H1 (cell line): ENCODE measurements at regions not wholly inside any gene's neighbourhood (a gene's known extent, or its start where the extent isn't known, plus 50 kb on each side); places are given as distances from the start of the nearest gene placed in this dataset.

ENCODE experiments used
- EZH2 ChIP-seq: fragments of 200-600 bp; sonication (generic); IDR thresholded peaks from 2 replicates; pipeline ENCODE4 v1.7.1; 2012; ENCODE audit warnings: low read depth, mild to moderate bottlenecking, moderate library complexity, low read length, inconsistent platforms; ENCODE audit not compliant: severe bottlenecking
- PHF8 ChIP-seq: fragments of 200-600 bp; sonication (generic); conservative IDR thresholded peaks from 2 replicates; pipeline ENCODE4 v1.7.1; 2012; ENCODE audit warnings: low read depth, mild to moderate bottlenecking, inconsistent platforms, low read length, moderate library complexity
- POLR2A ChIP-seq, 2 experiments: IDR thresholded peaks; 1 replicate in 1 of 2; 2 replicates in 1 of 2; pipeline ENCODE4 v1.6.1; 2011; ENCODE audit warnings: low read depth in 2 of 2, low read length in 2 of 2, mild to moderate bottlenecking in 2 of 2; ENCODE audit errors: control extremely low read depth in 1 of 2
- TF ChIP-seq, protein P1 (sequence below), 3 experiments: IDR thresholded peaks; 1 replicate in 2 of 3; 2 replicates in 1 of 3; pipeline versions ENCODE4 v1.5.1 to v1.6.1; 2011; ENCODE audit warnings: low read length in 3 of 3, mild to moderate bottlenecking in 3 of 3, inconsistent platforms in 2 of 3, low read depth in 1 of 3, moderate library complexity in 1 of 3; ENCODE audit not compliant: insufficient read depth in 1 of 3; ENCODE audit errors: control extremely low read depth in 1 of 3

DNA sequence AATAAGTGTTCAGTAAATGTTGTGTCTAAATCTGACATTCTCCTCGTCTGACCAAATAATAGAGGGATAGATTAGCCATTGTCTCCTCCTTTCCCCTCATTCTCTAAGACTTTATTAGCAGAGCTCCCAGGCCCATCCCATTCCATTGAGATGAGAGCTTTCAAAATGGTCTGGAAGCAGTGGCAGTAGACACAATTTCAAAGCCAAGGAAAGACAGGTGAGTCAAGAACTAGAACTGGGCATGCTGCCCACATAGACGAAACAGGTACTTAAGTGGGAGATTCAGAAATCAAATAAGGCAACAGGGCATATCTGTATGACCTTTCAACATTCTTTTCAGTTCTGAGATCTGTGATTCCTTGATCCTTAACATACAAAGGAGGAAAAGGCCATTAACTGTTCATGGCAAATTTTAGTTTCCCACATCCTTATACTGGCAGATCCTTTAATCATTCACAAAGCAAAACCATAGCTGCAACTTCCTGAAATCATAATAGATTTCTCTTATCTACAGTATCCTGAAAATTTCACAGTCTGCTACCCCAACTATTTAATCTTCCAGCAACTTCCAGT is 96.6 kb upstream of the KCNA4 start:
- TF ChIP-seq, protein P1, sequence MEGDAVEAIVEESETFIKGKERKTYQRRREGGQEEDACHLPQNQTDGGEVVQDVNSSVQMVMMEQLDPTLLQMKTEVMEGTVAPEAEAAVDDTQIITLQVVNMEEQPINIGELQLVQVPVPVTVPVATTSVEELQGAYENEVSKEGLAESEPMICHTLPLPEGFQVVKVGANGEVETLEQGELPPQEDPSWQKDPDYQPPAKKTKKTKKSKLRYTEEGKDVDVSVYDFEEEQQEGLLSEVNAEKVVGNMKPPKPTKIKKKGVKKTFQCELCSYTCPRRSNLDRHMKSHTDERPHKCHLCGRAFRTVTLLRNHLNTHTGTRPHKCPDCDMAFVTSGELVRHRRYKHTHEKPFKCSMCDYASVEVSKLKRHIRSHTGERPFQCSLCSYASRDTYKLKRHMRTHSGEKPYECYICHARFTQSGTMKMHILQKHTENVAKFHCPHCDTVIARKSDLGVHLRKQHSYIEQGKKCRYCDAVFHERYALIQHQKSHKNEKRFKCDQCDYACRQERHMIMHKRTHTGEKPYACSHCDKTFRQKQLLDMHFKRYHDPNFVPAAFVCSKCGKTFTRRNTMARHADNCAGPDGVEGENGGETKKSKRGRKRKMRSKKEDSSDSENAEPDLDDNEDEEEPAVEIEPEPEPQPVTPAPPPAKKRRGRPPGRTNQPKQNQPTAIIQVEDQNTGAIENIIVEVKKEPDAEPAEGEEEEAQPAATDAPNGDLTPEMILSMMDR (IDR thresholded peaks at IDR 0.05; ENCODE audit: control extremely low read depth in 1 of 3, insufficient read depth in 1 of 3, low read depth in 1 of 3, low read length in 3 of 3) = no peak
- TF ChIP-seq PHF8 (no peak), POLR2A (IDR thresholded peaks at IDR 0.05; ENCODE audit: control extremely low read depth in 1 of 2, low read depth in 2 of 2, low read length in 2 of 2) (no peak), EZH2 (no peak)
